GM12872 (cell line): ENCODE measurements at regions not wholly inside any gene's neighbourhood (a gene's known extent, or its start where the extent isn't known, plus 50 kb on each side); places are given as distances from the start of the nearest gene placed in this dataset.

Source experiments
- TF ChIP-seq, protein P1 (sequence below): IDR thresholded peaks from 3 replicates; pipeline ENCODE4 v1.5.1; 2011; ENCODE audit warnings: low read depth, mild to moderate bottlenecking, low read length, moderate library complexity; ENCODE audit not compliant: insufficient read depth

GRCh38 chr12:88866881-88867280, 286.6 kb upstream of the KITLG start:
- TF ChIP-seq, protein P1, sequence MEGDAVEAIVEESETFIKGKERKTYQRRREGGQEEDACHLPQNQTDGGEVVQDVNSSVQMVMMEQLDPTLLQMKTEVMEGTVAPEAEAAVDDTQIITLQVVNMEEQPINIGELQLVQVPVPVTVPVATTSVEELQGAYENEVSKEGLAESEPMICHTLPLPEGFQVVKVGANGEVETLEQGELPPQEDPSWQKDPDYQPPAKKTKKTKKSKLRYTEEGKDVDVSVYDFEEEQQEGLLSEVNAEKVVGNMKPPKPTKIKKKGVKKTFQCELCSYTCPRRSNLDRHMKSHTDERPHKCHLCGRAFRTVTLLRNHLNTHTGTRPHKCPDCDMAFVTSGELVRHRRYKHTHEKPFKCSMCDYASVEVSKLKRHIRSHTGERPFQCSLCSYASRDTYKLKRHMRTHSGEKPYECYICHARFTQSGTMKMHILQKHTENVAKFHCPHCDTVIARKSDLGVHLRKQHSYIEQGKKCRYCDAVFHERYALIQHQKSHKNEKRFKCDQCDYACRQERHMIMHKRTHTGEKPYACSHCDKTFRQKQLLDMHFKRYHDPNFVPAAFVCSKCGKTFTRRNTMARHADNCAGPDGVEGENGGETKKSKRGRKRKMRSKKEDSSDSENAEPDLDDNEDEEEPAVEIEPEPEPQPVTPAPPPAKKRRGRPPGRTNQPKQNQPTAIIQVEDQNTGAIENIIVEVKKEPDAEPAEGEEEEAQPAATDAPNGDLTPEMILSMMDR, result no peak

DNA sequence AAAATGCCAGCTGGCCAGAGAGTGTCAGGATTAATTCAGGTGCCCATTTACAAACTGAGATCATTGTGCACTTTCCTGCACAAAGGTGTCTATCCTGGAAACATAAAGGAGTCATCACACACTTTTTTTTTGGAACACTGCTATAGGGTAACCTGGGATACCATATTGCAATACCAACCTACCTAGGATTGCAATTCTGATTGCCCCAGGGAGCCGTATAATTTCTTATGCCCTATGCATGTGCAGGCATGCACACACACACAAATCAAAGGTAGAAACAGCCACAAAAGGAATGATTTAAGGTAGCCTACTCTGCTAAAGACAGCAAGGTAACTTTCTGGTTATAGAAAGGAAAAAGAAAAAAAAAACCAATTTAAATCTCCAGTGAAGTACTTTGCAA, 285.3 kb upstream of the KITLG start:
- TF ChIP-seq, protein P1, result no peak

GRCh38 chr12:88860851-88861250, 280.6 kb upstream of the KITLG start:
- TF ChIP-seq, protein P1, result no peak

DNA sequence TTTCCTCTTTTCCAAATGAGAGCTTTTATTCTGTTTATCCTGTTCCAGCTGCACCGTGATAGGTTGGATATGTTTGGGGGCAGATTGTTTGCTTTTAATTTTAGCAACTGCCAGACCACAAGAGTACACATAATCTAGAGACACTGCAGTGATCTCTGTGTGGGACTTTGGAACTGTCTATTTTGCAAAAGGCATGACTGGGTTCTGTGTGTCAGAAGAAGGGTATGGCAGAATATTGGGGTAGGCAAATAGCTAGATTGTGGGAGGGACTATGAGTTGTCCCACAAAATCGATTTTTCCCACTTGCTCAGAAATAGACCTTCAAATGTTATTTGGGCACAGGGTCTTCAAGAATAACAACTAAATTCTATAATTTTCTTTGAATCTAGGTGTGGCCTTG, 275.9 kb upstream of the KITLG start:
- TF ChIP-seq, protein P1, result no peak

- TF ChIP-seq, protein P1, result no peak
Measured at GRCh38 chr12:88855301-88855700, 275.0 kb upstream of the KITLG start.

GRCh38 chr12:88854260-88854659, 274.0 kb upstream of the KITLG start:
- TF ChIP-seq, protein P1, result no peak

DNA sequence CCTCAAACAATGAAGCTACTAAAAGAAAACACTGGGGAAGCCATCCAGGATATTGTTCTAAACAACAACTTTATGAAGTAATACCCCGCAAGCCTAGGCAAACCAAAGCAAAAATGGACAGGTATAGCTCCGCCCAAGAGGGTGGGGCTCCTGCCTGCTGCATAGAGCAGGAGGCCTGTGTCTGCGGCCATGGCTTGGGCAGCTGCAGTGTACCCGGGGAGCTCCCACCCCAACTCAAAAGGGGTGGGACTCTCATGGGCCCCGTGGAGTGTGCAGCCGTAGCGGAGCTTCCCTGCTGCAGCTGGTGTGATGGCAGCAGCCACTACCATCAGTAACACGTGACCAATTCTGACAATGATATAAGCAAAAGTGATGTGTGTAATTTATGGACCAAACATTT, 264.2 kb upstream of the KITLG start:
- TF ChIP-seq, protein P1, result no peak

DNA sequence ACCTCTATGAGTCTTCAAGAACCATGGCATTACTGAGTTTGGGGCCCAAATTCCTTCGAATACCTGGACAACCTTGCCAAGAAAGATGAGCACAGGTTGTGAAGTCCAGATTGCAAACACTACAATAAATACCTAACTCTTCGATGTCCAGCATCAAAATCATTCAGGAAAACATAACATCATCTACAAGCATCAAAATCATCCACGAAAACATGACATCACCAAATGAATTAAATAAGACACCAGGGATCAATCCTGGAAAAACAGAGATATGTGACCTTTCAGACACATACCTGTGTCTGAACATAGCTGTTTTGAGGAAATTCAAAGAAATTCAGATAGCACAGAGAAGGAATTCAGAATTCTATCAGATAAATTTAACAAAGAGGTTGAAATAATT, 262.0 kb upstream of the KITLG start:
- TF ChIP-seq, protein P1, result no peak
